NT2/D1 (cell line): ENCODE measurements at regions not wholly inside any gene's neighbourhood (a gene's known extent, or its start where the extent isn't known, plus 50 kb on each side); places are given as distances from the start of the nearest gene placed in this dataset.

Experiments used
- SUZ12 ChIP-seq: IDR thresholded peaks from 2 replicates; pipeline ENCODE4 v1.6.1; 2011; ENCODE audit not compliant: insufficient read length, insufficient read depth; ENCODE audit errors: extremely low read depth
- YY1 ChIP-seq: IDR thresholded peaks from 2 replicates; pipeline ENCODE4 v1.6.1; 2011; ENCODE audit not compliant: insufficient read length, insufficient read depth
- ZNF274 ChIP-seq: IDR thresholded peaks from 2 replicates; pipeline ENCODE4 v1.6.1; 2011; ENCODE audit warnings: mild to moderate bottlenecking, low read depth, low read length

GRCh38 chr12:28948685-28949084 lies 200.4 kb upstream of the FAR2 start:
- TF ChIP-seq YY1 = no peak
- no peak for TF ChIP-seq ZNF274
- TF ChIP-seq SUZ12 = no peak
